WI38 (cell line): ENCODE measurements at regions not wholly inside any gene's neighbourhood (a gene's known extent, or its start where the extent isn't known, plus 50 kb on each side); places are given as distances from the start of the nearest gene placed in this dataset.
"Not testable (repeated sequence)": the region's sequence is repeated elsewhere in the genome, so short reads cannot be mapped to it uniquely, and the experiment has no call there.

ENCODE experiments used
- H3K4me3 ChIP-seq: 2 replicates; pipeline ENCODE4 v1.5.1; 2011; ENCODE audit warnings: low read depth, mild to moderate bottlenecking, control low read depth, low read length
- CTCF ChIP-seq: IDR thresholded peaks from 2 replicates; pipeline ENCODE4 v1.5.1; 2012; ENCODE audit warnings: low read depth, mild to moderate bottlenecking, control low read depth, low read length

- no peak overlapping the region for H3K4me3 ChIP-seq
- no peak for TF ChIP-seq CTCF
Measured at GRCh38 chr1:72432645-72433267, 150.4 kb upstream of the NEGR1 start.

GRCh38 chr1:72431810-72432209 lies 149.5 kb upstream of the NEGR1 start:
- TF ChIP-seq CTCF: no peak

GRCh38 chr1:72428276-72428675 lies 145.9 kb upstream of the NEGR1 start:
- not testable (repeated sequence) for H3K4me3 ChIP-seq

More at GRCh38 chr1:72431810-72432209, 149.5 kb upstream of the NEGR1 start:
- H3K4me3 ChIP-seq: no peak overlapping the region

GRCh38 chr1:72419229-72419628 lies 136.9 kb upstream of the NEGR1 start:
- TF ChIP-seq CTCF: no peak
- no peak overlapping the region for H3K4me3 ChIP-seq

- H3K4me3 ChIP-seq: no peak overlapping the region
- TF ChIP-seq CTCF: no peak
Measured at GRCh38 chr1:72412286-72412685, 129.9 kb upstream of the NEGR1 start.

- TF ChIP-seq CTCF: no peak
- no peak overlapping the region for H3K4me3 ChIP-seq
Measured at GRCh38 chr1:72399807-72400206, 117.5 kb upstream of the NEGR1 start.

GRCh38 chr1:72397786-72398185 lies 115.4 kb upstream of the NEGR1 start:
- TF ChIP-seq CTCF: no peak
- H3K4me3 ChIP-seq: no peak overlapping the region

- TF ChIP-seq CTCF: no peak
- H3K4me3 ChIP-seq: no peak overlapping the region
Measured at GRCh38 chr1:72394457-72394856, 112.1 kb upstream of the NEGR1 start.
